ENCODE measurements at regions not wholly inside any gene's neighbourhood (a gene's known extent, or its start where the extent isn't known, plus 50 kb on each side); places are given as distances from the start of the nearest gene placed in this dataset.

DNA sequence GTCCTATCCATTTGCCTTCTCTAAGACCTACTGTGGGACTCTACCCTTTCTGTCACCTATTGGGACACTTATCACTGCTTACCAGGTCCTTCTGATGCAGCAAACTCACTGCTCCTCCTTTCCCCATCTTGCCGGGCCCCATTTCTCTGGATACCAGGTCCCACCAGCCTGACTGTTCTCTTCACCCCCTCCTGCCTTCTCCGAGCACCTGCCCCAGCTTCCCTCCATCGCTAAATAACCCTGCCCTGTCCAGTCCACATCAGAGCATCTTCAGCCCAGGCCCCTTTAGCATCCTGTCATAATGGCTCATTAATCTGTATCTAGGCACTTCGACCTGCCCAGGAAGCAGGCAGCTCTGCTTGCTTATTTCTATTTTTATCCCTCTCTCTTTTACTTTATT, 74.7 kb downstream of the CRYGS start:
- no peaks in the 10 kb centered on the region for H3K36me3 ChIP-seq
- H3K27me3 ChIP-seq: no peaks in the 10 kb centered on the region
- no peaks in the 10 kb centered on the region for H3K9me3 ChIP-seq
- H3K4me1 ChIP-seq (ENCODE audit: control insufficient read depth in 1 of 2, insufficient read depth in 1 of 2, low read depth in 1 of 2, low read length in 1 of 2): no peaks in the 10 kb centered on the region
- H3K27ac ChIP-seq: no peak overlapping the region
- TF ChIP-seq, protein P1, sequence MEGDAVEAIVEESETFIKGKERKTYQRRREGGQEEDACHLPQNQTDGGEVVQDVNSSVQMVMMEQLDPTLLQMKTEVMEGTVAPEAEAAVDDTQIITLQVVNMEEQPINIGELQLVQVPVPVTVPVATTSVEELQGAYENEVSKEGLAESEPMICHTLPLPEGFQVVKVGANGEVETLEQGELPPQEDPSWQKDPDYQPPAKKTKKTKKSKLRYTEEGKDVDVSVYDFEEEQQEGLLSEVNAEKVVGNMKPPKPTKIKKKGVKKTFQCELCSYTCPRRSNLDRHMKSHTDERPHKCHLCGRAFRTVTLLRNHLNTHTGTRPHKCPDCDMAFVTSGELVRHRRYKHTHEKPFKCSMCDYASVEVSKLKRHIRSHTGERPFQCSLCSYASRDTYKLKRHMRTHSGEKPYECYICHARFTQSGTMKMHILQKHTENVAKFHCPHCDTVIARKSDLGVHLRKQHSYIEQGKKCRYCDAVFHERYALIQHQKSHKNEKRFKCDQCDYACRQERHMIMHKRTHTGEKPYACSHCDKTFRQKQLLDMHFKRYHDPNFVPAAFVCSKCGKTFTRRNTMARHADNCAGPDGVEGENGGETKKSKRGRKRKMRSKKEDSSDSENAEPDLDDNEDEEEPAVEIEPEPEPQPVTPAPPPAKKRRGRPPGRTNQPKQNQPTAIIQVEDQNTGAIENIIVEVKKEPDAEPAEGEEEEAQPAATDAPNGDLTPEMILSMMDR (IDR thresholded peaks at IDR 0.05): no peak
- no peak overlapping the region for H3K4me3 ChIP-seq (ENCODE audit: low read depth in 1 of 2, low read length in 1 of 2)

DNA sequence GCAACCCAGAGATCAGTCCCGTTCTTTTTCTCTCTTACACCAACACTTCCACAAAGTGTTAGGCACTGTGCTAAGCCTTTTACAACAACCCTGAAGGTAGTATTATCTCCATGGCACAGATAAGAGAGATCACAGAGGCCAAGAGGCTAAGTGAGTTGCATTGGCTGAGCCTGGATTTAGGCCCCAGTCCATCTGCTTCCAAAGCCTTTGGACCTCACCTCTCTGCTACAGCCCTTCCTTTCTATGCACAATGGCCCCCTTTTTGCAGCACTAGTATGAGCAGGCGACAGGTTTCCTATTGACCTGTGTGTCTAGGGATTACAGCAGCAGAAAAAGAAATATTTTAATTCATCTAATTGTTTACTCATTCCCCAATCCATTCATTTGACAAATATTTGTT, 76.2 kb downstream of the CRYGS start:
- H3K27ac ChIP-seq: no peak overlapping the region
- no peaks in the 10 kb centered on the region for H3K9me3 ChIP-seq
- H3K4me3 ChIP-seq (ENCODE audit: low read depth in 1 of 2, low read length in 1 of 2): no peak overlapping the region
- no peaks in the 10 kb centered on the region for H3K4me1 ChIP-seq (ENCODE audit: control insufficient read depth in 1 of 2, insufficient read depth in 1 of 2, low read depth in 1 of 2, low read length in 1 of 2)
- H3K27me3 ChIP-seq: no peaks in the 10 kb centered on the region
- TF ChIP-seq, protein P1 (IDR thresholded peaks at IDR 0.05): no peak
- no peaks in the 10 kb centered on the region for H3K36me3 ChIP-seq

DNA sequence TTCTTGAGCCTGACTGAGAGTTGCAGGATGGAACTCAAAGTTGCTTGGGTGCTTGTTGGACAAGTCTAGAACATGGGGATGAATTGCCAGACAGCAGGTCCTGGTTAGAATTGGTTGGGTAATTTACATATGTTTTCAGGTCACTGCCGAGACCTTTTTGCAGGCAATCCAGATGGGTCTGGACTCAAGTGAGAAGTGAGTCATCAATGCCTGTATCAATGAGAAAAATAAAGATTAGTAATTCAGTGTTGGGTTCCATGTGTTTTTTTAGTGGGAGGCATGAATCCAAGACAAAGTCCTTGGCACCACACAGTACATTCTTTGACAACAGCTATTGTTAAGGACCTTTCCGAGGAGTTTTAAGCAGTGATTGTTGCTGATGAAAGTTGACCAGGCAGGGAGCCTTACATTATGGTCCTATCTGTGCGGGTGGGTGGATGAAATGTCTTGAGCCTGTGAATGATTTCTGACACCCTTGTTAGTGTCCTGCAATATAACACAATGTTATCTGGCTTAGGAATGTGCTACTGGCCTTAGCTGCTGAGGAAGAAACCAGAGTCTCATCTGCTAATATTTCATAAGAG, 77.7 kb downstream of the CRYGS start:
- no peaks in the 10 kb centered on the region for H3K4me1 ChIP-seq (ENCODE audit: control insufficient read depth in 1 of 2, insufficient read depth in 1 of 2, low read depth in 1 of 2, low read length in 1 of 2)
- H3K27me3 ChIP-seq: no peaks in the 10 kb centered on the region
- H3K4me3 ChIP-seq (ENCODE audit: low read depth in 1 of 2, low read length in 1 of 2): no peak overlapping the region
- no peaks in the 10 kb centered on the region for H3K36me3 ChIP-seq
- no peaks in the 10 kb centered on the region for H3K9me3 ChIP-seq
- TF ChIP-seq, protein P1 (IDR thresholded peaks at IDR 0.05): no peak
- H3K27ac ChIP-seq: no peak overlapping the region

DNA sequence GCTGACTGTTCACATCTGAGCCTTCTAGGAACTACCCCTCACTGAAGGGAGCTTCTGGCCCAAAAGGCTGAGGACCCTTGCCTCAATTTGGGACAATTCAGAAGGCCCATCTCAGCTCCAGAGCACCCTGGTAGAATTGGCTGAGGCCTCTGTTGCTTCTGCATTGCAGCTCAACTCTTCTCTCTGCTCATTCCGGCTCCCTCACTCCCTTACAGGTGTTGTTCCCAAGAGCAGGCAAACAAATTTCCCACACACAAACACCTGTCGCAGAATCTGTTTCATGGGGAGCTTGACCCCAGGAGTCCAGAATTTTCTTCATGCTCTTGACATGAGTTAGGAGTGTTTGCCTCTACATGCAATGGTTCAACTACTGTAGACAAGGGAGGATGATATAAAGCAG, 78.7 kb downstream of the CRYGS start:
- Histone ChIP-seq H3K27me3 (no peaks in the 10 kb centered on the region), H3K9me3 (no peaks in the 10 kb centered on the region), H3K4me1 (ENCODE audit: control insufficient read depth in 1 of 2, insufficient read depth in 1 of 2, low read depth in 1 of 2, low read length in 1 of 2) (no peaks in the 10 kb centered on the region), H3K4me3 (ENCODE audit: low read depth in 1 of 2, low read length in 1 of 2) (no peak overlapping the region), H3K27ac (no peak overlapping the region), H3K36me3 (no peaks in the 10 kb centered on the region)
- TF ChIP-seq, protein P1 (IDR thresholded peaks at IDR 0.05): no peak

DNA sequence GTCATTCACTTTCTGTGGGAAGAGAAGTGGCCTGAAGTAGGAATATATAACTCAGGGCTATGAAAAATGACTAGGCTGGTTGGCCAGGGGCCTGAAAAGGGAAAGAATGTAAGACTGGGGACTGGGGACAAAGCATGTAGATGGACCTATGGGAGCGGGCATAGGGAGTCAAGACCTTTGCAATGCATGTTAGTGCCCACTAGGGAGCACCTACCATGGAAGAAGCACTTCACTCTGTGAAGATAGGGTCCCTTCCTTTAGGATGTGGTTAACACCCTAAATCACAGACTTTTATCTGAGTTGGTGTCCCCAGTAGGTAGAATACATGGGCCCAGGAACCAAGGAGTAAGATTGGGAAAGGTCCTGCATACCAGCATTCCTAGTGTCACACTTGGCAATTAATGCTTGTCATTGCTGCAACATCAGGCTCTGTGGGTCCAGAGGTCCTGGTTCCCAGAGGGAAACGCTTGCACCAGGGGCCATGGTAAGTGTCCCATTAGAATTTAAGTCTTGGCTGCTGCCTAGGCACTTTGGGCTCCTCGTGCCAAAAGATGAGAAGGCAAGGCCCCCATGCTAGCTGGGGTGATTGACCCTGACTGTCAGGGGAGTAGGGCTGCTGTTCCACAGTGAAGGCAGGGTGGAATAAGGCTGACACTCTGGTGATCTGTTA, 79.6 kb downstream of the CRYGS start:
- H3K9me3 ChIP-seq: no peaks in the 10 kb centered on the region
- no peaks in the 10 kb centered on the region for H3K4me1 ChIP-seq (ENCODE audit: control insufficient read depth in 1 of 2, insufficient read depth in 1 of 2, low read depth in 1 of 2, low read length in 1 of 2)
- H3K27me3 ChIP-seq: no peaks in the 10 kb centered on the region
- TF ChIP-seq, protein P1 (IDR thresholded peaks at IDR 0.05): no peak
- H3K27ac ChIP-seq: no peak overlapping the region
- H3K4me3 ChIP-seq (ENCODE audit: low read depth in 1 of 2, low read length in 1 of 2): no peak overlapping the region
- no peaks in the 10 kb centered on the region for H3K36me3 ChIP-seq

Data from neutrophil (primary cell).